Left lung (tissue), 4 donors: ENCODE measurements at regions not wholly inside any gene's neighbourhood (a gene's known extent, or its start where the extent isn't known, plus 50 kb on each side); places are given as distances from the start of the nearest gene placed in this dataset.

Experiments used
- ATAC-seq: fragments of 200-7000 bp; cut with Tn5 transposase; one replicate; pipeline ENCODE4 v1.9.1; 2020; ENCODE audit warnings: moderate library complexity
- DNase-seq, 4 donors: peaks; one replicate each; pipeline ENCODE4 v3.0.0-alpha.2; 2013 to 2020
- H3K27ac ChIP-seq, 2 donors: fragments of 200-600 bp; sonication (generic) in 1 of 2; one replicate each; pipeline versions ENCODE4 v1.5.0 to v1.8.0; 2020 to 2021
- H3K27me3 ChIP-seq, 2 donors: fragments of 200-600 bp; sonication (generic) in 1 of 2; one replicate each; pipeline versions ENCODE4 v1.5.0 to v1.8.0; 2020 to 2021
- H3K36me3 ChIP-seq, 2 donors: fragments of 200-600 bp; sonication (generic) in 1 of 2; one replicate each; pipeline versions ENCODE4 v1.5.0 to v1.8.0; 2020 to 2021
- H3K4me1 ChIP-seq, 2 donors: fragments of 200-600 bp; one replicate each; pipeline ENCODE4 v1.8.0; 2021
- H3K4me3 ChIP-seq, 2 donors: fragments of 200-600 bp; sonication (generic) in 1 of 2; one replicate each; pipeline versions ENCODE4 v1.5.0 to v1.8.0; 2020 to 2021; ENCODE audit warnings: mild to moderate bottlenecking in 1 of 2
- H3K9me3 ChIP-seq, 2 donors: fragments of 200-600 bp; sonication (generic) in 1 of 2; one replicate each; pipeline versions ENCODE4 v1.5.0 to v1.8.0; 2020 to 2021
- intact Hi-C, 2 donors: fragments of 100-400 bp; cut with DNase I; formaldehyde crosslinking; loops; one replicate each; pipeline versions ENCODE4 v1.11.2 to v1.14.2; 2022
- TF ChIP-seq, protein P1 (sequence below), 2 donors: fragments of 200-600 bp; sonication (generic) in 1 of 2; IDR thresholded peaks; one replicate each; pipeline versions ENCODE4 v1.5.0 to v1.8.0; 2021; ENCODE audit warnings: antibody characterized with exemption in 2 of 2
- donor health status: DM: no; HTN: yes; CAD: no.
- donor health status: DM: no; HTN: no; CAD: no.

DNA sequence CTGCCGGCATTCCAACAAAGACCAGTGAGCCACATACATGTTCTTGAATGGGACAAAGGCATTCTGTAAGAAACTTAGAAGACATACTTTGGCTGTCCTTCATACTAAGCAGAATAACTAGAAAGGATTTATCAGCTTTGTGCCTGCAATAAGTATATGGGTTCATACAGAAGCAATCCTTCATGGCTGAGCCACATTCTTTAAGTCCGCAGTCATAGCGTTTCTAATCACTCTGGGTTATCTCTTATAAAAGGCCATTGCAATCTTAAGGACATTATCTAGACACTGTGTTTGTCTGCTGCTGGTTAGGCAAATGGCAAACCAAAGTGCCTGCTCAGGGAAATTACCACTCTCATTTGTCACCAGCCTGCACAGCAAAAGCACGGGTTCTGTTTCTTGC, 488.4 kb downstream of the ACTR3B start:
- peaks cover 0 to 12% of the 10 kb centered on the region in 2 donors for H3K9me3 ChIP-seq
- no peak overlapping the region for H3K27ac ChIP-seq
- no peak overlapping the region for H3K4me3 ChIP-seq
- H3K4me1 ChIP-seq = no peaks in the 10 kb centered on the region
- no peaks in the 10 kb centered on the region for H3K27me3 ChIP-seq
- no peak for DNase-seq
- intact Hi-C loops = no loop called here
- ATAC-seq = no peak
- H3K36me3 ChIP-seq = no peaks in the 10 kb centered on the region
- TF ChIP-seq, protein P1, sequence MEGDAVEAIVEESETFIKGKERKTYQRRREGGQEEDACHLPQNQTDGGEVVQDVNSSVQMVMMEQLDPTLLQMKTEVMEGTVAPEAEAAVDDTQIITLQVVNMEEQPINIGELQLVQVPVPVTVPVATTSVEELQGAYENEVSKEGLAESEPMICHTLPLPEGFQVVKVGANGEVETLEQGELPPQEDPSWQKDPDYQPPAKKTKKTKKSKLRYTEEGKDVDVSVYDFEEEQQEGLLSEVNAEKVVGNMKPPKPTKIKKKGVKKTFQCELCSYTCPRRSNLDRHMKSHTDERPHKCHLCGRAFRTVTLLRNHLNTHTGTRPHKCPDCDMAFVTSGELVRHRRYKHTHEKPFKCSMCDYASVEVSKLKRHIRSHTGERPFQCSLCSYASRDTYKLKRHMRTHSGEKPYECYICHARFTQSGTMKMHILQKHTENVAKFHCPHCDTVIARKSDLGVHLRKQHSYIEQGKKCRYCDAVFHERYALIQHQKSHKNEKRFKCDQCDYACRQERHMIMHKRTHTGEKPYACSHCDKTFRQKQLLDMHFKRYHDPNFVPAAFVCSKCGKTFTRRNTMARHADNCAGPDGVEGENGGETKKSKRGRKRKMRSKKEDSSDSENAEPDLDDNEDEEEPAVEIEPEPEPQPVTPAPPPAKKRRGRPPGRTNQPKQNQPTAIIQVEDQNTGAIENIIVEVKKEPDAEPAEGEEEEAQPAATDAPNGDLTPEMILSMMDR (IDR thresholded peaks at IDR 0.05) = no peak

DNA sequence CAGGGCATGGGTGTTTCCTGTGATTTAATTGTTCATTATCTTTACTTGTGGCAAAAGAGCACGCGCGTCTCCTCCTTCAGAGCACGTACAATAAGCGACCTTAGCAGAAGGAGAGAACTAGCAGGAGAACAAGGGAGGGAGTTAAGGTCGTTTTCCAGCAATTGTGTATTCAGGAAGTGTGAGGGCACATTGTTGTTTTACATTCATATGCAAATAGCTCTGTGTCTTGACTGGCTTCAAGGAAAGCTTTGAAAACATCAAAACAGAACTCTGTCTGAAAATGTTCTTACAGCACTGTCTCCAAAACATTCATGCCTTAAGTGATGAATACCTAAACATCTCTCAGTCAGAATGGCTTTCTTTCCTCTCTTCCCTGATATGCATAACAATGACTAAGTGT, 499.1 kb downstream of the ACTR3B start:
- Histone ChIP-seq H3K9me3 (peaks cover 0 to 6% of the 10 kb centered on the region in 2 donors), H3K4me3 (no peak overlapping the region), H3K4me1 (no peaks in the 10 kb centered on the region), H3K36me3 (no peaks in the 10 kb centered on the region), H3K27me3 (no peaks in the 10 kb centered on the region), H3K27ac (no peak overlapping the region)
- DNase-seq = no peak
- intact Hi-C loops = no loop called here
- ATAC-seq = no peak
- TF ChIP-seq, protein P1 (IDR thresholded peaks at IDR 0.05) = no peak

DNA sequence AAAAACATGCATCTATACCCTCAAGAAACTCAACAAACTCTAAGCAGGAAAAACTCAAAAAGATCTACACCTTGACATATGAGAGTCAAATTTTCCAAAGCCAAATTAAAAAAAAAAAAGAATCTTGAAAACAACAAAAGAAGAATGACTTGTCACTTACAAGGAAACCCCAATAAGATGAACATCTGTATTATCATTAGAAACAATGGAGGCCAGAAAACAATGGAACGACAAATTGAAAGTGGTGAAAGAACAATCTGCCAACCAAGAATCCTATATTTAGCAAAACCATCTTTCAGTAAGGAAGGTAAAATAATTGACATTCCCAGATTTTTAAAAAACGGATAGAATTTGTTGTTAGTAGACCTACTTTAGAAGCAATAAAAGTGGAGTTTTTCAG, 516.8 kb downstream of the ACTR3B start:
- no peak for ATAC-seq
- Histone ChIP-seq H3K4me1 (no peaks in the 10 kb centered on the region), H3K9me3 (peaks cover 3 to 23% of the 10 kb centered on the region in 2 donors), H3K27ac (no peak overlapping the region), H3K4me3 (no peak overlapping the region), H3K27me3 (no peaks in the 10 kb centered on the region), H3K36me3 (no peaks in the 10 kb centered on the region)
- TF ChIP-seq, protein P1 (IDR thresholded peaks at IDR 0.05) = no peak
- intact Hi-C loops = no loop called here
- DNase-seq = no peak

DNA sequence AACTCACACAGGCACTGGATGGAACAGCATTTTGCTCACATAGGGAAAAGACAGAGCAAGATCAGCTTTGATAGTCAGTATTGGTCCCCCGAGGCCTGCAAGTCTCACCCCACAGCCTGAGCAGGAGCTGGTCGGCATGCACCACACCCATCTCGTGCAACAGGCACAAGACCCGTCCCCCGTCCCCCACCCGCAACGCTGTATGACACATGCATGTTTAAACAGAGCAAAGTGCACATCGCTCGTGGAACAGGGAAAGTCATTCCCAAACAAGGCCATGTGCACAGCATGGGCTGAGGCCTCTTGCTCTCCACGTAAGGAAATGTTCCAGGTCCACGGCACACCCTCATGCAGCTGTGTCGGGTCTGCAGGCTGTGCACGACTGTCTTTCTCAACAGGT, 527.2 kb downstream of the ACTR3B start:
- Histone ChIP-seq H3K9me3 (peaks cover 0 to 7% of the 10 kb centered on the region in 2 donors), H3K4me1 (no peaks in the 10 kb centered on the region), H3K36me3 (no peaks in the 10 kb centered on the region), H3K4me3 (no peak overlapping the region), H3K27me3 (no peaks in the 10 kb centered on the region), H3K27ac (no peak overlapping the region)
- ATAC-seq = no peak
- peak in 1 of 4 donors; percentile 71 for DNase-seq
- intact Hi-C loops = no loop called here
- TF ChIP-seq, protein P1 (IDR thresholded peaks at IDR 0.05) = no peak

DNA sequence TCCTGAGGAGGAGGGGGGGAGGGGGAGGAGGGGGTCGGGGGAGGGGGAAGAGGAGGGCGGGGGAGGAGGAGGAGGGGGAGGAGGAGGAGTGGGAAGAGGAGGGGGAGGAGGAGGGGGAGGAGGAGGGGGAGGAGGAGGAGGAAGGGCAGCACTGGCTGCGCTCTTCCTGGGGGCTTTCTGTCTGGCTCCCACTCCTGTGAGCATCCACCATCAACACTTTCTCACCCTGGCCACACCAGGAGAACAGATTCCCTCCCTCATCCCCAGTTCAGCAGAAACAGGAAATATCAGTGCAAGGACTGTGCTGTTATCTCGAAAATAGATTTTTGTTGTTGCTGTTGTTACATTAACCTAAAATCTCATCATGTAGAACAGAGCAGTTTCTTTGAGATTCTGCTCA, 530.5 kb downstream of the ACTR3B start:
- no peak for ATAC-seq

More for the DNA sequence above, 530.5 kb downstream of the ACTR3B start:
- Histone ChIP-seq H3K4me3 (no peak overlapping the region), H3K27me3 (no peaks in the 10 kb centered on the region), H3K9me3 (no peaks in the 10 kb centered on the region), H3K36me3 (no peaks in the 10 kb centered on the region), H3K27ac (no peak overlapping the region), H3K4me1 (no peaks in the 10 kb centered on the region)
- intact Hi-C loops = no loop called here
- no peak for DNase-seq
- TF ChIP-seq, protein P1 (IDR thresholded peaks at IDR 0.05) = no peak
